ENCODE measurements at regions not wholly inside any gene's neighbourhood (a gene's known extent, or its start where the extent isn't known, plus 50 kb on each side); places are given as distances from the start of the nearest gene placed in this dataset.

- WGBS, 3 donors: 89 to 92% (median 90%) methylated on average over 5 of the region's 5 CpGs
- Histone ChIP-seq H3K4me3 (ENCODE audit: low read depth in 1 of 3, low read length in 3 of 3) (no peak overlapping the region), H3K27me3 (ENCODE audit: control insufficient read depth in 3 of 3, insufficient read depth in 3 of 3, low read length in 3 of 3) (no peaks in the 10 kb centered on the region), H3K4me1 (ENCODE audit: control insufficient read depth in 3 of 3, insufficient read depth in 2 of 3, low read depth in 1 of 3, low read length in 2 of 3) (no peaks in the 10 kb centered on the region), H3K36me3 (ENCODE audit: control insufficient read depth in 3 of 3, insufficient read depth in 2 of 3, low read depth in 1 of 3, low read length in 3 of 3) (no peaks in the 10 kb centered on the region), H3K9me3 (ENCODE audit: control insufficient read depth in 2 of 2, insufficient read depth in 1 of 2, low read depth in 1 of 2, low read length in 1 of 2) (no peaks in the 10 kb centered on the region), H3K27ac (ENCODE audit: low read depth in 1 of 3, low read length in 2 of 3) (no peak overlapping the region)
- no peak for DNase-seq
- no peak for FAIRE-seq
Measured at GRCh38 chr7:115133248-115133647, 211.4 kb downstream of the MDFIC start.

- WGBS, 3 donors: 86 to 88% (median 87%) methylated on average over 1 of the region's 1 CpG
- Histone ChIP-seq H3K27me3 (ENCODE audit: control insufficient read depth in 3 of 3, insufficient read depth in 3 of 3, low read length in 3 of 3) (no peaks in the 10 kb centered on the region), H3K4me1 (ENCODE audit: control insufficient read depth in 3 of 3, insufficient read depth in 2 of 3, low read depth in 1 of 3, low read length in 2 of 3) (no peaks in the 10 kb centered on the region), H3K27ac (ENCODE audit: low read depth in 1 of 3, low read length in 2 of 3) (no peak overlapping the region), H3K9me3 (ENCODE audit: control insufficient read depth in 2 of 2, insufficient read depth in 1 of 2, low read depth in 1 of 2, low read length in 1 of 2) (no peaks in the 10 kb centered on the region), H3K36me3 (ENCODE audit: control insufficient read depth in 3 of 3, insufficient read depth in 2 of 3, low read depth in 1 of 3, low read length in 3 of 3) (no peaks in the 10 kb centered on the region), H3K4me3 (ENCODE audit: low read depth in 1 of 3, low read length in 3 of 3) (no peak overlapping the region)
- DNase-seq (no peak), FAIRE-seq (no peak)
Measured at GRCh38 chr7:115132096-115132495, 210.2 kb downstream of the MDFIC start.

- Histone ChIP-seq H3K4me1 (ENCODE audit: control insufficient read depth in 3 of 3, insufficient read depth in 2 of 3, low read depth in 1 of 3, low read length in 2 of 3) (no peaks in the 10 kb centered on the region), H3K9me3 (ENCODE audit: control insufficient read depth in 2 of 2, insufficient read depth in 1 of 2, low read depth in 1 of 2, low read length in 1 of 2) (no peaks in the 10 kb centered on the region), H3K36me3 (ENCODE audit: control insufficient read depth in 3 of 3, insufficient read depth in 2 of 3, low read depth in 1 of 3, low read length in 3 of 3) (no peaks in the 10 kb centered on the region), H3K27me3 (ENCODE audit: control insufficient read depth in 3 of 3, insufficient read depth in 3 of 3, low read length in 3 of 3) (no peaks in the 10 kb centered on the region), H3K27ac (ENCODE audit: low read depth in 1 of 3, low read length in 2 of 3) (no peak overlapping the region), H3K4me3 (ENCODE audit: low read depth in 1 of 3, low read length in 3 of 3) (no peak overlapping the region)
- WGBS, 3 donors: 73 to 83% (median 82%) methylated on average over 2 of the region's 2 CpGs
- FAIRE-seq (no peak), DNase-seq (no peak)
Measured at GRCh38 chr7:115128154-115128553, 206.3 kb downstream of the MDFIC start.

- FAIRE-seq: no peak
- Histone ChIP-seq H3K27ac (ENCODE audit: low read depth in 1 of 3, low read length in 2 of 3) (no peak overlapping the region), H3K4me1 (ENCODE audit: control insufficient read depth in 3 of 3, insufficient read depth in 2 of 3, low read depth in 1 of 3, low read length in 2 of 3) (no peaks in the 10 kb centered on the region), H3K9me3 (ENCODE audit: control insufficient read depth in 2 of 2, insufficient read depth in 1 of 2, low read depth in 1 of 2, low read length in 1 of 2) (no peaks in the 10 kb centered on the region), H3K4me3 (ENCODE audit: low read depth in 1 of 3, low read length in 3 of 3) (no peak overlapping the region), H3K27me3 (ENCODE audit: control insufficient read depth in 3 of 3, insufficient read depth in 3 of 3, low read length in 3 of 3) (no peaks in the 10 kb centered on the region), H3K36me3 (ENCODE audit: control insufficient read depth in 3 of 3, insufficient read depth in 2 of 3, low read depth in 1 of 3, low read length in 3 of 3) (no peaks in the 10 kb centered on the region)
- WGBS, 3 donors: 82 to 86% (median 84%) methylated on average over 5 of the region's 5 CpGs
- DNase-seq: no peak
Measured at GRCh38 chr7:115127399-115128021, 205.6 kb downstream of the MDFIC start.

GRCh38 chr7:115125750-115126149, 203.9 kb downstream of the MDFIC start:
- FAIRE-seq: no peak
- no peak overlapping the region for H3K27ac ChIP-seq (ENCODE audit: low read depth in 1 of 3, low read length in 2 of 3)

GRCh38 chr7:115125312-115125711, 203.4 kb downstream of the MDFIC start:
- Histone ChIP-seq H3K36me3 (ENCODE audit: control insufficient read depth in 3 of 3, insufficient read depth in 2 of 3, low read depth in 1 of 3, low read length in 3 of 3) (no peaks in the 10 kb centered on the region), H3K27me3 (ENCODE audit: control insufficient read depth in 3 of 3, insufficient read depth in 3 of 3, low read length in 3 of 3) (no peaks in the 10 kb centered on the region), H3K27ac (ENCODE audit: low read depth in 1 of 3, low read length in 2 of 3) (no peak overlapping the region), H3K4me1 (ENCODE audit: control insufficient read depth in 3 of 3, insufficient read depth in 2 of 3, low read depth in 1 of 3, low read length in 2 of 3) (no peaks in the 10 kb centered on the region), H3K4me3 (ENCODE audit: low read depth in 1 of 3, low read length in 3 of 3) (no peak overlapping the region), H3K9me3 (ENCODE audit: control insufficient read depth in 2 of 2, insufficient read depth in 1 of 2, low read depth in 1 of 2, low read length in 1 of 2) (no peaks in the 10 kb centered on the region)
- WGBS, 3 donors: 92 to 94% (median 94%) methylated on average over 3 of the region's 3 CpGs
- FAIRE-seq: no peak
- no peak for DNase-seq

More at GRCh38 chr7:115125750-115126149, 203.9 kb downstream of the MDFIC start:
- no peaks in the 10 kb centered on the region for H3K9me3 ChIP-seq (ENCODE audit: control insufficient read depth in 2 of 2, insufficient read depth in 1 of 2, low read depth in 1 of 2, low read length in 1 of 2)
- H3K27me3 ChIP-seq (ENCODE audit: control insufficient read depth in 3 of 3, insufficient read depth in 3 of 3, low read length in 3 of 3): no peaks in the 10 kb centered on the region
- no peaks in the 10 kb centered on the region for H3K4me1 ChIP-seq (ENCODE audit: control insufficient read depth in 3 of 3, insufficient read depth in 2 of 3, low read depth in 1 of 3, low read length in 2 of 3)
- no peaks in the 10 kb centered on the region for H3K36me3 ChIP-seq (ENCODE audit: control insufficient read depth in 3 of 3, insufficient read depth in 2 of 3, low read depth in 1 of 3, low read length in 3 of 3)
- DNase-seq: no peak
- no peak overlapping the region for H3K4me3 ChIP-seq (ENCODE audit: low read depth in 1 of 3, low read length in 3 of 3)

GRCh38 chr7:115124409-115124939, 202.6 kb downstream of the MDFIC start:
- H3K27ac ChIP-seq (ENCODE audit: low read depth in 1 of 3, low read length in 2 of 3): no peak overlapping the region
- H3K9me3 ChIP-seq (ENCODE audit: control insufficient read depth in 2 of 2, insufficient read depth in 1 of 2, low read depth in 1 of 2, low read length in 1 of 2): no peaks in the 10 kb centered on the region
- FAIRE-seq (no peak), DNase-seq (no peak)
- no peaks in the 10 kb centered on the region for H3K36me3 ChIP-seq (ENCODE audit: control insufficient read depth in 3 of 3, insufficient read depth in 2 of 3, low read depth in 1 of 3, low read length in 3 of 3)
- H3K4me3 ChIP-seq (ENCODE audit: low read depth in 1 of 3, low read length in 3 of 3): no peak overlapping the region
- no peaks in the 10 kb centered on the region for H3K4me1 ChIP-seq (ENCODE audit: control insufficient read depth in 3 of 3, insufficient read depth in 2 of 3, low read depth in 1 of 3, low read length in 2 of 3)
- no peaks in the 10 kb centered on the region for H3K27me3 ChIP-seq (ENCODE audit: control insufficient read depth in 3 of 3, insufficient read depth in 3 of 3, low read length in 3 of 3)

- no peak for FAIRE-seq
- H3K27me3 ChIP-seq (ENCODE audit: control insufficient read depth in 3 of 3, insufficient read depth in 3 of 3, low read length in 3 of 3): no peaks in the 10 kb centered on the region
- no peaks in the 10 kb centered on the region for H3K9me3 ChIP-seq (ENCODE audit: control insufficient read depth in 2 of 2, insufficient read depth in 1 of 2, low read depth in 1 of 2, low read length in 1 of 2)
- no peak overlapping the region for H3K27ac ChIP-seq (ENCODE audit: low read depth in 1 of 3, low read length in 2 of 3)
- no peaks in the 10 kb centered on the region for H3K4me1 ChIP-seq (ENCODE audit: control insufficient read depth in 3 of 3, insufficient read depth in 2 of 3, low read depth in 1 of 3, low read length in 2 of 3)
- H3K36me3 ChIP-seq (ENCODE audit: control insufficient read depth in 3 of 3, insufficient read depth in 2 of 3, low read depth in 1 of 3, low read length in 3 of 3): no peaks in the 10 kb centered on the region
- no peak overlapping the region for H3K4me3 ChIP-seq (ENCODE audit: low read depth in 1 of 3, low read length in 3 of 3)
- DNase-seq: no peak
- 81 to 91% (median 85%) methylated on average over 2 of the region's 2 CpGs for WGBS, 3 donors
Measured at GRCh38 chr7:115123441-115123840, 201.5 kb downstream of the MDFIC start.

GRCh38 chr7:115122388-115122787, 200.5 kb downstream of the MDFIC start:
- H3K4me1 ChIP-seq (ENCODE audit: control insufficient read depth in 3 of 3, insufficient read depth in 2 of 3, low read depth in 1 of 3, low read length in 2 of 3): no peaks in the 10 kb centered on the region
- WGBS, 3 donors: 53 to 72% (median 71%) methylated on average over 1 of the region's 1 CpG
- H3K4me3 ChIP-seq (ENCODE audit: low read depth in 1 of 3, low read length in 3 of 3): no peak overlapping the region
- FAIRE-seq (no peak), DNase-seq (no peak)
- H3K27ac ChIP-seq (ENCODE audit: low read depth in 1 of 3, low read length in 2 of 3): no peak overlapping the region
- no peaks in the 10 kb centered on the region for H3K9me3 ChIP-seq (ENCODE audit: control insufficient read depth in 2 of 2, insufficient read depth in 1 of 2, low read depth in 1 of 2, low read length in 1 of 2)
- no peaks in the 10 kb centered on the region for H3K36me3 ChIP-seq (ENCODE audit: control insufficient read depth in 3 of 3, insufficient read depth in 2 of 3, low read depth in 1 of 3, low read length in 3 of 3)
- no peaks in the 10 kb centered on the region for H3K27me3 ChIP-seq (ENCODE audit: control insufficient read depth in 3 of 3, insufficient read depth in 3 of 3, low read length in 3 of 3)
